ENCODE measurements at regions not wholly inside any gene's neighbourhood (a gene's known extent, or its start where the extent isn't known, plus 50 kb on each side); places are given as distances from the start of the nearest gene placed in this dataset.

DNA sequence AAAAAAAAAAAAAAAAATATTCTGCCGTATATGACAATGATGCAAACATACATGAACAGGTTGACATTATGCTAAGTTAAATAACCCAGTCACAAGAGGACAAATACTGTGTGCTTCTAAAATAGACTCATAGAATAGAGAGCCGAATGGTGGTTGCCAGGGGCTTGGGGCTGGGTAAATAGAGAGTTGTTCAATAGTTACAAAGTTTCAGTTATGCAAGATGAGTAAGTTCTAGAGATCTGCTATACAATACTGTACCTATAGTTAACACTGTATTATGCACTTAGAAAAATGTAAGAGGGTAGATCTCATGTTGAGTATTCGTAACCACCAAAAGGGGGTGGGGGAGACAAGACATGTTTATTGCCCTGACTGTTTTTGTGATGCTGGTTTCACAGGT lies 77.1 kb upstream of the GNAI1 start:
- TF ChIP-seq CTCF (IDR thresholded peaks at IDR 0.05; ENCODE audit: low read depth, low read length, missing control alignments), result no peak
- H3K4me3 ChIP-seq (ENCODE audit: low read depth, low read length), result no peak overlapping the region

DNA sequence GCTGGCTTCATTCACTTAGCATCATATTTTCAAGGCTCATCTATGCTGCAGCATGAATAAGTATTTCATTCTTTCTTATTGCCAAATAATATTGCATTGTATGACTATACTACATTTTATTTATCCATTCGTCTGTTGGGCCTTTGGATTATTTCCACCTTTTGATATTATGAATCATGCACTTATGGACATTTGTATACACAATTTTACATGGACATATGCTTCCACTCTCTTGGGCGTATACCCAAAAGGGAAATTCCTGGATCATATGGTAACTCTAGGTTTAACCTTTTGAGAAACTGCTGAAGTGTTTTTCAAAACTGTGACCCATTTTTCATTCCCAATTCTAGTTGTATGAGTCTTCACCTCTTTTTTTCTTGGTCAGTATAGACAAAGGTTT lies 80.3 kb upstream of the GNAI1 start:
- no peak for TF ChIP-seq CTCF (IDR thresholded peaks at IDR 0.05; ENCODE audit: low read depth, low read length, missing control alignments)
- no peak overlapping the region for H3K4me3 ChIP-seq (ENCODE audit: low read depth, low read length)
- no peak for DNase-seq (ENCODE audit: low read depth)

More for the DNA sequence above, 77.1 kb upstream of the GNAI1 start:
- no peak for DNase-seq (ENCODE audit: low read depth)

- H3K4me3 ChIP-seq (ENCODE audit: low read depth, low read length), result no peak overlapping the region
- DNase-seq (ENCODE audit: low read depth), result no peak
- no peak for TF ChIP-seq CTCF (IDR thresholded peaks at IDR 0.05; ENCODE audit: low read depth, low read length, missing control alignments)
These were observed 81.5 kb upstream of the GNAI1 start for GRCh38 chr7:80053124-80053523.

GRCh38 chr7:80047856-80048459 lies 86.7 kb upstream of the GNAI1 start:
- no peak overlapping the region for H3K4me3 ChIP-seq (ENCODE audit: low read depth, low read length)
- TF ChIP-seq CTCF (IDR thresholded peaks at IDR 0.05; ENCODE audit: low read depth, low read length, missing control alignments), result no peak
- no peak for DNase-seq (ENCODE audit: low read depth)

DNA sequence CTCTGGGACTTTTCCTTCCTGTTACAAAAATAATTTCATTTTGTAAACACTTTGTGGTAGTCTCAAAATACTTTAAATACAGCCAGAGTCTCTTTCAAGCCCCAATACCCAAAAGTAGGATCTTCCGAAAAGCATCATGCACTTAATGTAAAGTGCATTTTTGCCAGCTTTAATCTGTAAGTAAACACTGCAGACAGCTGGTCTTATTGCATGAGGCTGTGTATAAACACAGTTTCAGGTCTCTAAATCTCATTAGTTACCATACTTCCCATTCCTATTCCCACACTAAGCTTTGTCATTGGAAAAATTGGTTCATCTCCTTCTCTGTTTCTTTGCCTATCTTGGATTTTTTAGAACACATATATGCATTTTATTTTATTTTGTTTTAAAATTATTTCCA lies 87.6 kb upstream of the GNAI1 start:
- no peak for TF ChIP-seq CTCF (IDR thresholded peaks at IDR 0.05; ENCODE audit: low read depth, low read length, missing control alignments)
- H3K4me3 ChIP-seq (ENCODE audit: low read depth, low read length), result no peak overlapping the region
- no peak for DNase-seq (ENCODE audit: low read depth)

GRCh38 chr7:80044796-80045195 lies 89.8 kb upstream of the GNAI1 start:
- H3K4me3 ChIP-seq (ENCODE audit: low read depth, low read length), result no peak overlapping the region
- DNase-seq (ENCODE audit: low read depth), result no peak
- no peak for TF ChIP-seq CTCF (IDR thresholded peaks at IDR 0.05; ENCODE audit: low read depth, low read length, missing control alignments)

DNA sequence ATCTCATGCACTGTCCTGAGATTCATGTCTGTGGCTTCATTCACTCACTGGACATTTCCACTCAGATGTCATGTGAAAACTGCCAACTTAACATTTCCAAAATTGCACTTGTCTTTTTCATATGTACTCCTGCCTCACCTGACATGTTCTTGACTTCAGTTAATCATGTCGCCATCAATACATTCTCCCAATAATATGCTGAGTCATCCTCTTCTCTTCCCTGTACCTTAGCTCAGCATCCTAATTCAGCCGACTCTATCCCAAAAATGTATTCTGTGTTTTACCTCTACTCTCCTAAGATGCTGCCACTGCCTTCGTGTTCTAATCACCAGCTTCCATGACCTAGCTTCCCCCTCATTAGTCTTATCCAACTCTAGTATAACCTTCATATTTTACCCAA lies 93.9 kb upstream of the GNAI1 start:
- DNase-seq (ENCODE audit: low read depth), result no peak
- no peak overlapping the region for H3K4me3 ChIP-seq (ENCODE audit: low read depth, low read length)
- TF ChIP-seq CTCF (IDR thresholded peaks at IDR 0.05; ENCODE audit: low read depth, low read length, missing control alignments), result no peak
